CD4-positive, alpha-beta T cell treated with Interleukin-15 for 4 hours (primary cell): ENCODE measurements at regions not wholly inside any gene's neighbourhood (a gene's known extent, or its start where the extent isn't known, plus 50 kb on each side); places are given as distances from the start of the nearest gene placed in this dataset.

Source experiments
- DNase-seq: peaks from one replicate; pipeline ENCODE4 v3.0.0-alpha.2; 2020; ENCODE audit warnings: low spot score

- no peak for DNase-seq
Measured at GRCh38 chr4:115929373-115929772, 816.0 kb upstream of the NDST4 start.

DNA sequence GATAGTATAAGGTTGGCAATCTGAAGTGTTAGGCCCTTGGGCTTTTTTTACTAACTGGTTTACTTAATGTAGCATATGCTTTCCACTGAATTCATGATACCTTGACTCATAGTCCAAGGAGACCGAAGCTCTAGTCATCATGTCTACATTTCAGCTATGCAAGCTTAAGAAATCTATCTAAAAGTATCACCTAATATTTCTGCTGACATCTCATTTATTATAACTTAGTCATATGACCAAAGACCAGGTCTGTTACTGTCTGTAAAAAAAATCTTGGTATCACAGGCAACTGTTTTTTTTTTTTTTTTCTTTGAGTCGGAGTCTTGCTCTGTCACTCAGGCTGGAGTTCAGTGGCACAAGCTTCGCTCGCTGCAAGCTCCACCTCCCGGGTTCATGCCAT lies 814.0 kb upstream of the NDST4 start:
- no peak for DNase-seq

GRCh38 chr4:115923152-115923551 lies 809.7 kb upstream of the NDST4 start:
- DNase-seq = no peak

- DNase-seq = no peak
Measured at GRCh38 chr4:115920637-115921036, 807.2 kb upstream of the NDST4 start.

- no peak for DNase-seq
Measured at GRCh38 chr4:115918149-115918548, 804.7 kb upstream of the NDST4 start.

- no peak for DNase-seq
Measured at GRCh38 chr4:115906428-115906827, 793.0 kb upstream of the NDST4 start.

GRCh38 chr4:115883847-115884246 lies 770.4 kb upstream of the NDST4 start:
- no peak for DNase-seq

DNA sequence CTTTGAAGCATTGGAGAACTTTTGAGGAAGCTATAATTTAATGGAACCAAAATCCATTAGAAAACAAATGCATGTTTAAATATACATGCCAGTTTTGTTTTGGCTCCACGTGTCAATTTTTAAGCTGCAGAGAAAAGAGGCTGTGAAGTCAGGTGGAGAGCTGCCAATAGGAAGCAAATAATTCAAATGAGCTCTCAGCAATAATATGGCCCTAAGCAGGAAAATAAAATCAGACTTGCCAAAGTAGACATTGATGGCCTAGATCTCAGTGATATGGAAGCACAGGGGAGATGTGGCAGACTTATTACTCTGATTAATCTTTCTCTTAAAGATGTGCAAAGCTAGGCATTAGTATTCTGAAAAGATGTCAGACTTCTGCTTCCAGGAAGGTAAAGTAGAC lies 769.8 kb upstream of the NDST4 start:
- DNase-seq = no peak

DNA sequence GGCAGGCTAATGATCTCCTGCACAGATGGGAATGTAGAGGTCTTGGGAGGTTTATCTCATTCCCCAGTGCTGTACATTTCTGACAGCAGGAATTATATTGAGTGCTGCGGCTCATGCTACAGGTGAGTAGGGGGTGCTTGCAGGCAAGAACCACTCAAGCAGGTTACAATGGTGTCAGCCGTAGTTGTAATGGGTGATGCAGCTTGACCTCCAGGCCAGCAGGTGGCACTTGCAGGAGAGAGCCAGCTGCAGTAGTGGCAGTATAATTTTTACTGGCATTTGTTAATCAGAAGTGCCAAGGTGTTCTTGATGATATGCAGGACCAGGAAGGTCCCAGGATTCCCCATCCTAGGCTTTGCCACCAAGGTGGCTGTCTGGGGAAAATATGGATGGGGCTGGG lies 759.6 kb upstream of the NDST4 start:
- DNase-seq = no peak

DNA sequence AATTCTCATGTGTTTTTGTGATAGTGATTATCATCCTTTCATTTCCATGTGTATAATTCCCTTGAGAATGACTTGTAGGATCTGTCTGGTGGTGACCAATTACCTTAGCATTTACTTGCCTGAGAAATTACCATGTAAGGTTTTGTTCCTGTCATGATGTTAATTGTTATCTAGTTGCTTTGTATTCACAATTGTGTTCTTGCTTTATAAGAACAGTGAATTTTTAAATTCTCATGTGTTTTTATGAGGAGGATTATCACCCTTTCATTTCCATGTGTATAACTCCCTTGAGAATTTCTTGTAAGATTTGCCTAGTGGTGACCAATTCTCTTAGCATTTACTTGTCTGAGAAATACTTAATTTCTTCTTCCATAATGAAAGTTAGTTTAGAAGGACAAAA lies 758.2 kb upstream of the NDST4 start:
- no peak for DNase-seq

DNA sequence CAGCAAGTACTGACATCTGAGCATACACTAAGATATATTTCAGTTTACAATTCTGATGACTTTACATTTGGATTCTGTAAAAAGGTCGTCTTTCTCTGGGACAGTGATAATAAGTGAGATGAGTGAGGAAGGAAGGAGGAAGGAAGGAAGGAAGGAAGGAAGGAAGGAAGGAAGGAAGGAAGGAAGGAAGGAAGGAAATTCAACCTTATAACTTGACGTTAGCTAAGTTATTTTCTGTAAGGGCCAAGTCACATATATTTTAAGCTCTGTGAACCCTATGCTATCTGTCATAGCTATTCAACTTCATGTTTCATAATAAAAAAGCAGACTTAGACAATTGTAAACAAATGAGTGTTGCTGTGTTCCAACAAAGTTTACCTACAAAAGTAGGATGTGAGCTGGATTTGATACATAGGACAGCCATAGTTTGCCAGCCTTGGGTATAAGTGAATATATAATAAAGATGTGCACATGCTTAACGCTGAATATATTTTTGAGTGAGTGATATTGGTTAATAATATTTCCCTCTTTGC lies 753.0 kb upstream of the NDST4 start:
- DNase-seq = no peak

GRCh38 chr4:115865736-115866135 lies 752.3 kb upstream of the NDST4 start:
- no peak for DNase-seq

GRCh38 chr4:115852767-115853091 lies 739.3 kb upstream of the NDST4 start:
- no peak for DNase-seq

DNA sequence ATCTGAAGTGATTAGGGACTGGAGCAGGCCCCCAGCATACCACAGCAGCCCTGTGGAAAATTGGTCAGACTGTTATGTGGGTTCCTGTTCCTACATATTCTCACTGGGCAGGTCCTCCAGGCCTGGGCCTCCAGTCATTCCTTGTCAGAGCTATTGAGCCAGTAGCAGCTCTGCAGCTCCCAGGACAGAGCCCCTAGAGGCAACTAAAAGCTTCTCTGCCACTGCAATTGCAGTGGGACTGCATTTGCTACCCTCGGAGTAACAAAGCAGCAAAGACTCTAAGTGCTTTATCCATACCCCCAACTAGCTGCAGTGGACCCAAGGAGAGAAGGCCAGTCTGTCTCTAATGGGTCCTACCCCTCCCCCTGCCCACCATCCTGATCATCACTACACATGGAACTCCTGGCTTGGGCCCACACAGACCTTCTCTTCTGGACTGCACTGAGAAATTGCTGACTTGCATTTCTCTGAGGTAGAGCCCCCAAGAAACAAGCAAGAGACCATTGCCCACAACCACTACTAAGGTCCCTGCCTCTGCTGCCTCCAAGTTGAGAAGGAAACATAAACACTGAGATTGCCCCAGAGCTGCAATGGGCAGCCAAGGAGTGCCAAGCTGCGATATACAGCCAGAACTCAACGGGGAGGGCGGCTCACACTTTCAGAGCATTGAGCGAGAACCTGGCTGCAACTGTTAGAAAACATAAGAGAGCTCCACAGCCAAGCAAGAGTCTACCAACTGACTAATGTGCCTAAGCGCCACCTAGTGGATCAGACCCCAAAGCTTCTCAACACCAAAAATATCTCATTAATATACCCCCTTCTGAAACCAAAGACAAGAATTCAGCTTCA lies 738.7 kb upstream of the NDST4 start:
- DNase-seq = no peak

- no peak for DNase-seq
Measured at GRCh38 chr4:115850799-115851509, 737.5 kb upstream of the NDST4 start.

GRCh38 chr4:115844180-115844579 lies 730.8 kb upstream of the NDST4 start:
- no peak for DNase-seq

GRCh38 chr4:115841871-115842270 lies 728.5 kb upstream of the NDST4 start:
- no peak for DNase-seq

DNA sequence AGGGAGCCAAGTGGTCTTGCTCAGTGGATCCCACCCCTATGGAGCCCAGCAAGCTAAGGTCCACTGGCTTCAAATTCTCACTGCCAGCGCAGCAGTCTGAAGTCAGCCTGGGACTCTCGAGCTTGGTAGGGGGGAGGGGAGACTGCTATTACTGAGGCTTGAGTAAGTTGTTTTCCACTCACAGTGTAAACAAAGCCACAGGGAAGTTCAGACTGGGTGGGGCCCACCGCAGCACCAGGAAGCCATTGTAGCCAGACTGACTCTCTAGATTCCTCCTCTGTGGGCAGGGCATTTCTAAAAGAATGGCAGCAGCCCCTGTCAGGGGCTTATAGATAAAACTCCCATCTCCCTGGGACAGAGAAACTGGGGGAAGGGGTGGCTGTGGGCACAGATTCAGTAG lies 721.0 kb upstream of the NDST4 start:
- DNase-seq = no peak

DNA sequence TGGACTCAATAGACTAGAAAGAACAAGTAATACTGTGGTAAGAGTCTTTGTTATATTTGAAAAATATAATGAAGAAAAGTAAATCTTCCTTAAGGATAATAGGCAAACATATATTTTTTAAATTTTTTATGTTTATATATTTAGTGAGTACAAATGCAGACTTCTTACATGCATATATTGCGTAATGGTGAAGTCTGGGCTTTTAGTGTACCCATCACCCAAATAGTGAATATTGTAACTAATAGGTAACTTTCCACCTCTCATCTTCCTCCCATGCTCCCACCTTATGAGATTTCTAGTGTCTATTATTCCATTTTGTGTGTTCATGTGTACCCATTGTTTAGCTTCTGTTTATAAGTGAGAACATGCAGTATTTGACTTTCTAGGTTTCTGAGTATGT lies 711.2 kb upstream of the NDST4 start:
- DNase-seq = no peak

DNA sequence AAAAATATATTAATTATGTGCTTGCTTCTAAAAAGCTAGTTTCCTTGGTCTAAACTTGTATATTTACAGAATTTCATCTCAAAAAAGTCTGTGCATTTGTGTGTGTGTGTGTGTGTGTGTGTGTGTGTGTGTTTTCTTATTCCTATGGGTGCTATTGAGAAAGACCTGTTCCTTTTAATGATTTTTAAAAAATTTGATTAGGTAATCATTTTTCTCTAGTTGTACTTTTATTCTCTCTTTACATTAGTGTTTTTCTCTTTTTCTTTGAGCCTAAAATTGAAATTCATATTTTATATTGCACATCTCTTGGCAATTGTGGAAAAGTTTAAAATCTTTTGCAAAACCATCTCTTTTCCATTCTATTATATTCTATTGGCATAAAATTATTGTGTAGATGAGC lies 690.4 kb upstream of the NDST4 start:
- no peak for DNase-seq

GRCh38 chr4:115790812-115791211 lies 677.4 kb upstream of the NDST4 start:
- DNase-seq = no peak

DNA sequence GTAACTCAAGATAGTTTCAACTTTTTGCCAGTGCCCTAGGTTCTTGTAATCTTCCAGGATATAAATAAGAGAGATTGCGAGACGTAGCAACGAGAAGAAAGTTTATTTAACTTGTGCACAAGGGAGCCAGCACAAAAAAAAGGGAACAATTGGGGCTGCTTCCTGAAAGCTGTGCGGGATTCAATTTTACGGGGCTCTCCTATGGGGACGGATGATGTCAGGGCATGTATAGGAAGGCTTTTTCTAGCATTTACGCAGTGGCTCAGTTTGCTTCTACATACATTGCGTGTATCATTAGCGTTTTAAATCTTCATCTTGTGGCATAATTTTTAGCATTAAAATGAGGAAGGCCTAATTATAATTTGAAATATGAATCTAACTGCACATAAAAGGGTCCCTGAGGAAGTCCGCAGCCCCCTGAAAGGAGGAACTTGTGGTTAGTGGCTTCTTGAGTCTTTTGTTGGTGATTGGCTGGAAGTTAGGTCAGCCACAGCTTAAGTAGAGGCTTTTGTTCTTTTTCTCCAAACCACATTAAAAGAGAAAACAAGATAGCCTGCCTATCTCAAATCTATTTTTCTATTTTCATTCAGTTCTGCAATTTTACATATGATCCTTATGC lies 668.2 kb upstream of the NDST4 start:
- no peak for DNase-seq

- no peak for DNase-seq
Measured at GRCh38 chr4:115780835-115781234, 667.4 kb upstream of the NDST4 start.
